HG03354 (cell line): ENCODE measurements at regions not wholly inside any gene's neighbourhood (a gene's known extent, or its start where the extent isn't known, plus 50 kb on each side); places are given as distances from the start of the nearest gene placed in this dataset.
"Not testable (repeated sequence)": the region's sequence is repeated elsewhere in the genome, so short reads cannot be mapped to it uniquely, and the experiment has no call there.

Experiments
- ATAC-seq: cut with Tn5 transposase; IDR thresholded peaks from one replicate; pipeline ENCODE4 v1.9.1; 2021; ENCODE audit warnings: mild to moderate bottlenecking; ENCODE audit not compliant: unreplicated experiment, poor library complexity, severe bottlenecking

DNA sequence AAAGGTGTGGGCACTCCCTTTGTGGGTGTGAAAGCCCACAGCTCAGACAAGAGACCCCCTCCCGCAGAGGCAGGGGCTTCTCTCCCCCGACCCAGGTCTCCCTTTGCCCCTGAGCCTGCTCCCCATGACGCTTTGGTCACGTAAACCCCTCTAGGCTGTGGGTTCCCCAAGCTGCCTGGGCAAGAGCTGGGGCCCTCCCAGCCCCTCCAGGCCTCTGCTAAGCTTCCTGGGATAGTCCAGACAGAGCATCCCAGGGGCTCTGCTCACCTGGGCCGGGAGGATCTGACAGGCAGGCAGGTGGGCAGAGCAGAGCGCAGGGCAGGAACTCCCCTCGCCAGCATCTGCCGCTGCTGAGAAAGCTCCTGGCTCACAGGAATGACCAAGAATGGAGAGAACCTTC is 177.3 kb downstream of the BANP start:
- ATAC-seq, result no peak

DNA sequence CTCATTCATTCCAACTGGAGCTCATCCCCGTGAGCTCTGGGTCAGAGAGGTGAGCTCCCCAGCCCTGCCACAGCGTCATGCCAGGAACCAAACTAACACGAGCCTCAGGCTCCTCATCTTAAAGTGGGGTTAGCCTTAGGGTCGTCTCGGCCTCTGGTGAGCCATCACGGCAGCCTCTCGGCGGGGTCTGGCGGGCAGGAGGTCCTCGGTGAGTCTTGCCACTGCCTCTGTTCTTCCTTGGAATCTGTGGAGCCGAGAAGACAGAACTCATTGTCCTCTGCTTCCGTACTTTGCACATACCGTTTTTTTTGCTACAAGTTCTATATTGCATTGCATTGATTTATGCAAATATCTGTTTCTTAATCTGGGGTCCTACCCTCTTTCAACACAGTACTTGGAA is 177.9 kb downstream of the BANP start:
- not testable (repeated sequence) for ATAC-seq

DNA sequence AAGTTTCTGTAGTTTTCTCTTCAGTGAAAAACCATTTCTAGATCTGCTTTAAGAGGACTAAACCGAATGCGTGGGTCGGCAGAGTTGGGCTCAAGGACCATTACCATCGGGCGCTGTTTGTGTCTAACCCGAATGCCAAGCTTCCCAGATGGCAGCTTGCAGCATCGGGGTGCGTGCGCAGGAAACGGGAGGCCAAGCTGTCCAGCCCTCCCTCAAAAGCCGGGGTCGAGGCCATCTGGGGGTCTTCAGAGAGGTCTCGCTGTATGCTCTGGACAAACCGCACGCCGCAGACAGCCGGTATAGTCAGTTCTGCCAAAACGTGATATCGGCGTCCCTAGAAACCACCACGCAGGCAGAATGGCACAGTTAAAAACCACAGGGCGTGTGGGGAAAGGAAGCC is 178.8 kb downstream of the BANP start:
- ATAC-seq, result no peak

DNA sequence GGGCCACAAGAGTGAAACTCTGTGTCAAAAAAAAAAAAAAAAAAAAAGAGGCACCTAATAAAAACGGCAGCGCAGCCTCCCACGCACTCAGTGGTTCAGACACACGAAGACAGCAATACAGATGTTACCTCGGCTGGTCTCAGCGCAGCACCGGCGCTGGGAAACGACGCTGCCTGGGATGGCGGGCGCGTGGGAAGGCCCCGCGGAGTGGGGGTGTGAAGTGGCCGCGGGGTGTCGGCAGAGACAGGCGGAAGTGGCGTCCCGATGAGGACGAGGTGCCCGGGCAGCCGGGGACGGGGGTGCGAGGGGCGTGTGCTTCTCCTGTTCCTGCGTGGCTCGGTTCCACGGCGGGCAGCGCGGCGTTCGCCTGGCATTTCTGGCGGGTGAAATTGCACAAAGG is 179.4 kb downstream of the BANP start:
- ATAC-seq, result no peak

GRCh38 chr16:88131256-88131655 is 180.0 kb downstream of the BANP start:
- no peak for ATAC-seq

GRCh38 chr16:88131966-88132365 is 180.7 kb downstream of the BANP start:
- ATAC-seq, result no peak

- no peak for ATAC-seq
Measured at GRCh38 chr16:88132836-88133506, 181.7 kb downstream of the BANP start.

GRCh38 chr16:88133507-88133843 is 182.2 kb downstream of the BANP start:
- ATAC-seq, result no peak

- ATAC-seq, result not testable (repeated sequence)
Measured at GRCh38 chr16:88134172-88134898, 183.1 kb downstream of the BANP start.

DNA sequence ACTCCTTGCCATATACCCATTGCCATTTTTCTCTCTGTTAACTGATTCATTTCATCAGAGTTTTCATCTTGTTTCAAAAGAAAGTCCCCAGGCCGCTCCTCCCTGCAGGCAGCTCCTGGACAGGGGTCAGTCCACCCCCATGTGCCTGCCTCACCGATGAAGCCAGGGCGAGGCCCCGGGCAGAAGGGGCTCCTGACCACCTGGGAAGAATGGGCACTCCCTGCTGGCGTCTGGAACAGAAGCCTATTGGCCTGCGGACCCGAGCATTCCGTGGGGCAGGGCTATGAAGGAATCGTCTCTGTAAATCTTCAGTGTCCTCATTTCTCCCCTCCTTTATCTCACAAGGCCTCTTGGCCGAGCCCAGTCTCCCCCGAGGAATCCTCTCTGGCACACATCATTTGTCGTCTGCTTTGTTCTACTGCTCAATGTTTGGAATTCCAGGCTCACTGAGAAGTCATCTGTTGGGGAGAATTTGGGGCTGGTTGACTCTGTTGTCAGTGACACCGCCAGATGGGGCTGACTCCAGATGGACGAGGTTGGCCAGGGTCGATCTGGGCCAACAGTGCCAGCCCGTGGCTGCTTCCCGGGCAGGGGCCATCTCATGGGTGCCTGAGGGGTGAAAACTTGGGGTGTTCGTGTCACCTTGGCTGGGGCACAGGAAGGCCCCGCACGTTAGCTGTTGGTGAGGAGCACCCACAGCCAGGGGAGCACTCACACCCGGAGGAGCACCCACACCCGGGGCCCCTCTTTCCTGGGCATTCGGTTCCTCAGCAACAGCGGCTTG is 183.9 kb downstream of the BANP start:
- ATAC-seq, result not testable (repeated sequence)

DNA sequence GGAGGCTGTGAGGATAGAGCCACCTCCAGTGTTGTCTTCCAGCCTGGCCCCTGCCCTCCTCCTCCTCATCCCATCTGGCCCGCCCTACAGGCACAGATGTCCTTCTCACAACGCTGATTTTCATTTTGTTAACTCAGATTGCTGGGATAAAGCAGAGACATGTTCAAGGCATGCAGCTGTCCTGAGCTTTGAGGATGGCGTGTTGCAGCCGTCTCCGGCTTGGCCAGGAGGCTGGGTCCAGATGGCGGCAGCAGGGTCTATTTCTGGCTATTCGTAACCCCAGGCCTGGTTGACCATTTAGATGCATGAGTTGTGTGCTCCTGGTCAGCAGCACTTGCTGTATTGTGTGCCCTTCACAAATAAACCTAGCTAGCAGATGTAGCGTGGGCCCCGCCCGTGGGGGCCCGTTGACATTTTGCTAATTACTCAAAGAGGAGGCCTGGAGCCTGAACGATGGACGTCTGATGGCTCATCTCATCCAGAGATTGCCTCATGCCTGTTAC is 185.0 kb downstream of the BANP start:
- ATAC-seq, result not testable (repeated sequence)

- not testable (repeated sequence) for ATAC-seq
Measured at GRCh38 chr16:88136939-88137338, 185.7 kb downstream of the BANP start.

GRCh38 chr16:88139141-88139540 is 187.9 kb downstream of the BANP start:
- ATAC-seq, result not testable (repeated sequence)

DNA sequence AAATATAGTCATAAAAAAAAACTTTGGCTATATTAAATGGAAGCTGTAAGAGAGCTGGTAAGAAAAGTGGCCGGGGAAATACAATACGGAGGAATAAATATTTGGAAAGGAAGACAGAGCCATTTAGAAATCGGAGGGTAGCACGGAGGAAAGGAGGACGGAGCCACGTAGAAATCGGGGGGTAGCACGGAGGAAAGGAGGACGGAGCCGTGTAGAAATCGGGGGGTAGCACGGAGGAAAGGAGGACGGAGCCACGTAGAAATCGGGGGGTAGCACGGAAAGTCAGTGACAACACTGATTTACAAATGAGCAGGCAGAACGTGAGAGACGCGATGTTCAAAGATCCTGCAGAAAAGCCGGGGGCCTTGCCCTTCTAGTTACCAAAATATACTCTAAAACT is 189.0 kb downstream of the BANP start:
- not testable (repeated sequence) for ATAC-seq

DNA sequence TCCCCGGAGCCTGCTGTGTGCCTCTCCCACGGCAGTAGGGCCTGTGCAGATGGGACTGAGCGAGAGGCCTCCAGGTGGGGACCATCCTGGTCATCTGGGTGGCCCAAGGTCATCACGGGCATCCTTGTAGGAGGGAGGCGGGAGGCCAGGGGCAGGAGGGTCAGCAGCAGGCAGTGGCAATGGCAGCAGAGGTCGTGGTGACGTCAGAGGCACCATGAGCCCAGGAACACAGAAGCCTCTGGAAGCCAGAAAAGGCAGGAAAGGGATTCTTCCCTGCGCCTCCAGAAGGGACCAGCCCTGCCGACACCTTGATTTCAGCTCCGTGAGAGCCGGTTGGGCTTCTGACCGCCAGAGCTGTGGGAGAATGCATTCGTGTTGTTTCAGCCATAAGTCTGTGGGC is 190.3 kb downstream of the BANP start:
- no peak for ATAC-seq

DNA sequence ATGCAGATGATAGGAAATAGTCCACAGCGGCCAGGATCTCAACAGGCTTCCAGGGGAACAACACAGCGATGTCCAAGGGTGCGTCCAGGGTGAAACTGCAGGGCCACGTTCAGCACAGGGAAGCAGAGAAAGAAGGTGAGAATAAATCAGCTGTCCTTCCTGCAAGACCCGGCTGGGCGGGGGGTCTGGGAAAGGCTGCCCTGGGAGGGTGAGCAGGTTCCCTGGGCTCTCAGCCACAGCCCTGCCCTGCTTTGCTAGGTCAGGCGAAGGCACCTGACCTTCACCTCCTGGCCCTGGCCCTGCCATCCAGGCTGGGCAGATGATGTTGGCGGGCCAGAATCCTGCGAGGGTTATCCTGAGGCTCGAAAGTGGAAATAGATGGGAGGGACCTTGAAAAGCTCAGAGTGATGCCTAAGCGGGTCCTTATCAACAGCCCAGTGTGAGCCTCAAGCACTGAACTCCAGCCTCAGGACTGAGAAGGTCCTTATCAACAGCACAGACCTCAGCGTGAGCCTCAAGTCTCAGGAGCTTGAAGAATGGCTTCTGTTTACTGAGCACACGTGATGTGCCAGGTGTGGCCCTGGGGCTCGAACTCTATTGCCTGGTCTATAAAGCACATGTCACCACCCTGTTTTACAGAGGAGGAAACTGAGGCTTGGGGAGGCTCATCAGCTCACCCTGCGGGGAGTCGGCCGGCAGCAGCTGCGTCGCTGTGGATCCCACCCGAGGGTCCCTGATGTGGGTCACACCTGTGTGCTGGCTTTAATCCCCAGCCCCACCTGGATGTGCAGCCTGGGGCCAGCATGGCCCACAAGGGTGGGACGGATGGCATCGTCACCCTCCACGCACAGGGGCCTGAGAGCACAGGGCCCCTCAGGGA is 191.1 kb downstream of the BANP start:
- ATAC-seq, result not testable (repeated sequence)

GRCh38 chr16:88143122-88144027 is 192.1 kb downstream of the BANP start:
- not testable (repeated sequence) for ATAC-seq

DNA sequence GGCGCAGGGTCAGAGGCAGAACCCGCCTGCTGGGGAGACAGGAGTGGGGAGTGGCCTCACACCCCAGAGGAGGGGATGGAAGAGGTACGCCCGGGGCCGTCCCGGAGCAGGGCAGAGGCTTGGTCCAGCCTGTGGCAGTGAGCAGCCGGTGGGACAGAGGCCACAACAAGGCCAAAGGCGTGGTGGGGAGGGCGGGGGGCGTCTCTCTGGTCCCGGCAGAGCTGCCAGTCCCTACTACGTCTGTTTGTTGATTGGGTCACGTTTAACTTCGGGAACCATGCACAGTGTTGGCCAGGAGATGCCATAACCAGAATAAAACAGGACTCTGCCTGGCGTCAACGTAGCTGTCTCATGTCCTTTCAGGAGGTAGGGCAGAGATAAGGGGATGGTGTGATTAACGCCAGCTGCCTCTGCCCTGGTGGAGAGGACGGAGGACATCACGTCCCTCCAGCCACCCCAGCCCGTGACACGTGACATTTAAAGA is 192.8 kb downstream of the BANP start:
- ATAC-seq, result no peak
